Suprapubic skin (tissue), 4 donors: ENCODE measurements at regions not wholly inside any gene's neighbourhood (a gene's known extent, or its start where the extent isn't known, plus 50 kb on each side); places are given as distances from the start of the nearest gene placed in this dataset.

Experiments
- DNase-seq, 2 donors: peaks; one replicate each; pipeline ENCODE4 v3.0.0-alpha.2; 2019; ENCODE audit warnings: low spot score in 2 of 2
- H3K27ac ChIP-seq: fragments of 200-600 bp; sonication (generic); one replicate; pipeline ENCODE4 v1.5.1; 2019
- H3K27me3 ChIP-seq: fragments of 200-600 bp; sonication (generic); one replicate; pipeline ENCODE4 v1.5.1; 2019
- H3K36me3 ChIP-seq: fragments of 200-600 bp; sonication (generic); one replicate; pipeline ENCODE4 v1.5.1; 2019
- H3K4me1 ChIP-seq: fragments of 200-600 bp; sonication (generic); one replicate; pipeline ENCODE4 v1.5.1; 2019
- H3K4me3 ChIP-seq: fragments of 200-600 bp; sonication (generic); one replicate; pipeline ENCODE4 v1.5.1; 2019; ENCODE audit warnings: mild to moderate bottlenecking
- H3K9me3 ChIP-seq: fragments of 200-600 bp; sonication (generic); one replicate; pipeline ENCODE4 v1.5.1; 2019
- CTCF ChIP-seq, 2 donors: fragments of 200-600 bp in 1 of 2; fragments of 450-650 bp in 1 of 2; sonication (generic) in 1 of 2; IDR thresholded peaks; one replicate each; pipeline ENCODE4 v1.5.1; 2016 to 2019; ENCODE audit warnings: antibody characterized with exemption in 2 of 2, mild to moderate bottlenecking in 1 of 2, moderate library complexity in 1 of 2
- EP300 ChIP-seq: sonication (generic); formaldehyde crosslinking; IDR thresholded peaks from one replicate; pipeline ENCODE4 v1.6.1; 2017; ENCODE audit warnings: antibody characterized with exemption
- POLR2A ChIP-seq, 2 donors: fragments of 450-650 bp; IDR thresholded peaks; one replicate each; pipeline ENCODE4 v1.6.1; 2017; ENCODE audit warnings: antibody characterized with exemption in 2 of 2, mild to moderate bottlenecking in 2 of 2, moderate library complexity in 2 of 2
- POLR2AphosphoS5 ChIP-seq, 3 donors: sonication (generic); formaldehyde crosslinking; IDR thresholded peaks; one replicate each; pipeline ENCODE4 v1.6.1; 2017; ENCODE audit warnings: antibody characterized with exemption in 3 of 3
- WGBS: methylation state at CpG from one replicate; pipeline ENCODE4 v1.1.5; 2018; 5-methylcytosine and 5-hydroxymethylcytosine counted together

GRCh38 chr4:11053601-11054220 lies 369.1 kb upstream of the CLNK start:
- no peaks in the 10 kb centered on the region for H3K36me3 ChIP-seq
- H3K27me3 ChIP-seq = no peaks in the 10 kb centered on the region
- WGBS = 56% methylated on average over 5 of the region's 5 CpGs
- DNase-seq = no peak
- H3K9me3 ChIP-seq = no peaks in the 10 kb centered on the region
- TF ChIP-seq POLR2A (IDR thresholded peaks at IDR 0.05) (no peak), POLR2AphosphoS5 (IDR thresholded peaks at IDR 0.05) (no peak), CTCF (IDR thresholded peaks at IDR 0.05) (no peak), EP300 (no peak)
- H3K27ac ChIP-seq = no peak overlapping the region
- H3K4me1 ChIP-seq = no peaks in the 10 kb centered on the region
- no peak overlapping the region for H3K4me3 ChIP-seq

GRCh38 chr4:11051181-11051580 lies 366.6 kb upstream of the CLNK start:
- no peak for DNase-seq
- Histone ChIP-seq H3K9me3 (no peaks in the 10 kb centered on the region), H3K36me3 (no peaks in the 10 kb centered on the region), H3K4me3 (no peak overlapping the region), H3K27me3 (no peaks in the 10 kb centered on the region), H3K27ac (no peak overlapping the region), H3K4me1 (no peaks in the 10 kb centered on the region)
- TF ChIP-seq POLR2AphosphoS5 (IDR thresholded peaks at IDR 0.05) (no peak), CTCF (IDR thresholded peaks at IDR 0.05) (no peak), POLR2A (IDR thresholded peaks at IDR 0.05) (no peak), EP300 (no peak)
- 90% methylated on average over 2 of the region's 2 CpGs for WGBS

GRCh38 chr4:11050766-11051165 lies 366.2 kb upstream of the CLNK start:
- Histone ChIP-seq H3K27me3 (no peaks in the 10 kb centered on the region), H3K9me3 (no peaks in the 10 kb centered on the region), H3K4me1 (no peaks in the 10 kb centered on the region), H3K27ac (no peak overlapping the region), H3K4me3 (no peak overlapping the region), H3K36me3 (no peaks in the 10 kb centered on the region)
- 95% methylated on average over 2 of the region's 2 CpGs for WGBS
- no peak for DNase-seq
- TF ChIP-seq CTCF (IDR thresholded peaks at IDR 0.05) (no peak), POLR2AphosphoS5 (IDR thresholded peaks at IDR 0.05) (no peak), POLR2A (IDR thresholded peaks at IDR 0.05) (no peak), EP300 (no peak)

GRCh38 chr4:11049001-11049400 lies 364.4 kb upstream of the CLNK start:
- H3K4me1 ChIP-seq = no peaks in the 10 kb centered on the region
- DNase-seq = no peak
- no peak for TF ChIP-seq POLR2A (IDR thresholded peaks at IDR 0.05)
- TF ChIP-seq CTCF (IDR thresholded peaks at IDR 0.05) = no peak
- TF ChIP-seq POLR2AphosphoS5 (IDR thresholded peaks at IDR 0.05) = no peak
- H3K27me3 ChIP-seq = no peaks in the 10 kb centered on the region
- no peaks in the 10 kb centered on the region for H3K36me3 ChIP-seq
- H3K9me3 ChIP-seq = no peaks in the 10 kb centered on the region
- H3K4me3 ChIP-seq = no peak overlapping the region
- WGBS = 82% methylated on average over 2 of the region's 2 CpGs
- H3K27ac ChIP-seq = no peak overlapping the region

- no peaks in the 10 kb centered on the region for H3K36me3 ChIP-seq
- no peak overlapping the region for H3K4me3 ChIP-seq
- no peaks in the 10 kb centered on the region for H3K27me3 ChIP-seq
- TF ChIP-seq POLR2AphosphoS5 (IDR thresholded peaks at IDR 0.05) = no peak
- no peak for TF ChIP-seq POLR2A (IDR thresholded peaks at IDR 0.05)
- TF ChIP-seq CTCF (IDR thresholded peaks at IDR 0.05) = no peak
- TF ChIP-seq EP300 = no peak
- no peaks in the 10 kb centered on the region for H3K4me1 ChIP-seq
- no peak overlapping the region for H3K27ac ChIP-seq
- 92% methylated on average over 3 of the region's 3 CpGs for WGBS
- no peaks in the 10 kb centered on the region for H3K9me3 ChIP-seq
- DNase-seq = no peak
These were observed 358.2 kb upstream of the CLNK start for GRCh38 chr4:11042760-11043159.
